WTC11 (cell line): ENCODE measurements at regions not wholly inside any gene's neighbourhood (a gene's known extent, or its start where the extent isn't known, plus 50 kb on each side); places are given as distances from the start of the nearest gene placed in this dataset.

ENCODE experiments used
- ATAC-seq: fragments of 200-7000 bp; cut with Tn5 transposase; 2 replicates; pipeline ENCODE4 v1.10.0; 2021; ENCODE audit warnings: mild to moderate bottlenecking, moderate library complexity
- CTCF ChIA-PET: fragments of 300-600 bp; sonication (Branson Sonifier 250); formaldehyde crosslinking; loops from one replicate; lab custom pipeline; 2021; ENCODE audit warnings: antibody characterized with exemption; lab: Charles Lee
- POLR2A ChIA-PET: fragments of 350-600 bp; sonication (Branson Sonifier 250); formaldehyde crosslinking; loops from one replicate; lab custom pipeline; 2021; ENCODE audit warnings: antibody characterized with exemption; lab: Charles Lee
- DNase-seq: peaks from one replicate; pipeline ENCODE4 v3.0.0; 2021; ENCODE audit warnings: low spot score
- H3K27ac Mint-ChIP-seq: 2 replicates; pipeline ENCODE4 v1.8.0; 2021; ENCODE audit warnings: mixed read lengths
- H3K27me3 Mint-ChIP-seq: 2 replicates; pipeline ENCODE4 v1.8.0; 2021; ENCODE audit warnings: low read depth, mild to moderate bottlenecking, moderate library complexity, mixed read lengths
- H3K36me3 Mint-ChIP-seq: 2 replicates; pipeline ENCODE4 v1.8.0; 2021; ENCODE audit warnings: mixed read lengths
- H3K4me1 Mint-ChIP-seq: 2 replicates; pipeline ENCODE4 v1.8.0; 2022; ENCODE audit warnings: mixed read lengths
- H3K4me3 Mint-ChIP-seq: 2 replicates; pipeline ENCODE4 v1.8.0; 2021; ENCODE audit warnings: mild to moderate bottlenecking, moderate library complexity, mixed read lengths
- H3K9me3 Mint-ChIP-seq: 2 replicates; pipeline ENCODE4 v1.8.0; 2021; ENCODE audit warnings: mixed read lengths
- ATF3 ChIP-seq: sonication (generic); formaldehyde crosslinking; conservative IDR thresholded peaks from 2 replicates; pipeline ENCODE4 v1.8.1; 2022; ENCODE audit warnings: mild to moderate bottlenecking, missing genetic modification reagents
- ATF6 ChIP-seq: sonication (generic); formaldehyde crosslinking; IDR thresholded peaks from 2 replicates; pipeline ENCODE4 v1.8.1; 2023; ENCODE audit warnings: mild to moderate bottlenecking, missing genetic modification reagents
- CDX4 ChIP-seq: fragments of 250-450 bp; sonication (Bioruptor Pico); IDR thresholded peaks from 2 replicates; pipeline ENCODE4 v1.9.0; 2021; ENCODE audit warnings: moderate library complexity, mild to moderate bottlenecking, inconsistent platforms, borderline replicate concordance
- CREM ChIP-seq: sonication (generic); formaldehyde crosslinking; IDR thresholded peaks from 2 replicates; pipeline ENCODE4 v1.8.1; 2022; ENCODE audit warnings: mild to moderate bottlenecking, missing genetic modification reagents, moderate library complexity
- E2F4 ChIP-seq: sonication (generic); formaldehyde crosslinking; IDR thresholded peaks from 2 replicates; pipeline ENCODE4 v1.8.1; 2022; ENCODE audit warnings: low read depth, mild to moderate bottlenecking, moderate library complexity, missing genetic modification reagents, borderline replicate concordance
- E2F5 ChIP-seq: sonication (generic); formaldehyde crosslinking; IDR thresholded peaks from 2 replicates; pipeline ENCODE4 v1.8.1; 2022; ENCODE audit warnings: mild to moderate bottlenecking, moderate library complexity, missing genetic modification reagents
- FOXP4 ChIP-seq: sonication (generic); formaldehyde crosslinking; IDR thresholded peaks from 2 replicates; pipeline ENCODE4 v1.8.0; 2022; ENCODE audit warnings: mild to moderate bottlenecking, missing genetic modification reagents
- GABPB1 ChIP-seq: sonication (generic); formaldehyde crosslinking; IDR thresholded peaks from 2 replicates; pipeline ENCODE4 v1.8.1; 2023; ENCODE audit warnings: mild to moderate bottlenecking, missing genetic modification reagents
- IRF1 ChIP-seq: sonication (generic); formaldehyde crosslinking; IDR thresholded peaks from 2 replicates; pipeline ENCODE4 v1.8.0; 2023; ENCODE audit warnings: missing genetic modification reagents
- KAT7 ChIP-seq: sonication (generic); formaldehyde crosslinking; IDR thresholded peaks from 2 replicates; pipeline ENCODE4 v1.8.1; 2023; ENCODE audit warnings: missing genetic modification reagents, mild to moderate bottlenecking, borderline replicate concordance
- NR3C1 ChIP-seq: sonication (generic); formaldehyde crosslinking; conservative IDR thresholded peaks from 2 replicates; pipeline ENCODE4 v1.8.1; 2023; ENCODE audit warnings: low read depth, mild to moderate bottlenecking, missing genetic modification reagents
- PRDM15 ChIP-seq: sonication (generic); formaldehyde crosslinking; IDR thresholded peaks from 2 replicates; pipeline ENCODE4 v1.8.0; 2022; ENCODE audit warnings: missing genetic modification reagents
- SOX15 ChIP-seq: fragments of 250-450 bp; sonication (Bioruptor Pico); IDR thresholded peaks from 2 replicates; pipeline ENCODE4 v1.9.0; 2021; ENCODE audit warnings: mild to moderate bottlenecking
- STAT6 ChIP-seq: sonication (generic); formaldehyde crosslinking; conservative IDR thresholded peaks from 2 replicates; pipeline ENCODE4 v1.8.1; 2023; ENCODE audit warnings: mild to moderate bottlenecking, low read depth, missing genetic modification reagents, moderate library complexity
- ZBTB43 ChIP-seq: sonication (generic); formaldehyde crosslinking; IDR thresholded peaks from 2 replicates; pipeline ENCODE4 v1.8.1; 2023; ENCODE audit warnings: mild to moderate bottlenecking, missing genetic modification reagents
- ZNF121 ChIP-seq: sonication (generic); formaldehyde crosslinking; IDR thresholded peaks from 2 replicates; pipeline ENCODE4 v1.8.0; 2023; ENCODE audit warnings: missing genetic modification reagents
- ZNF396 ChIP-seq: fragments of 250-450 bp; sonication (Bioruptor Pico); IDR thresholded peaks from 2 replicates; pipeline ENCODE4 v1.8.0; 2021; ENCODE audit warnings: mild to moderate bottlenecking, moderate library complexity, borderline replicate concordance
- ZNF423 ChIP-seq: fragments of 250-450 bp; sonication (Bioruptor Pico); IDR thresholded peaks from 2 replicates; pipeline ENCODE4 v2.1.2; 2022; ENCODE audit warnings: mild to moderate bottlenecking, moderate library complexity
- ZNF425 ChIP-seq: fragments of 250-450 bp; sonication (Bioruptor Pico); conservative IDR thresholded peaks from 2 replicates; pipeline ENCODE4 v1.9.0; 2021; ENCODE audit warnings: mild to moderate bottlenecking

GRCh38 chr10:21456160-21456559 is 69.3 kb downstream of the SKIDA1 start:
- Mint-ChIP-seq H3K36me3 (no peaks in the 10 kb centered on the region), H3K9me3 (no peaks in the 10 kb centered on the region), H3K4me3 (no peak overlapping the region), H3K4me1 (0 out of 2 replicates have a peak, but pooled peaks cover 3% of the 10 kb centered on the region), H3K27ac (no peak overlapping the region), H3K27me3 (no peaks in the 10 kb centered on the region)
- POLR2A ChIA-PET, result no interaction called here
- CTCF ChIA-PET, result no interaction called here
- ATAC-seq (no peak), DNase-seq (no peak)
- no peak for TF ChIP-seq KAT7
- TF ChIP-seq E2F5 (CRISPR knock-in tag), result no peak
- TF ChIP-seq ZNF423, result no peak
- TF ChIP-seq STAT6 (CRISPR knock-in tag), result no peak
- TF ChIP-seq IRF1 (CRISPR knock-in tag), result no peak
- TF ChIP-seq NR3C1 (CRISPR knock-in tag), result no peak
- no peak for TF ChIP-seq ATF3 (CRISPR knock-in tag)
- TF ChIP-seq ZBTB43 (CRISPR knock-in tag), result no peak
- TF ChIP-seq PRDM15 (CRISPR knock-in tag), result no peak
- TF ChIP-seq FOXP4 (CRISPR knock-in tag), result no peak
- no peak for TF ChIP-seq ZNF121
- TF ChIP-seq ZNF396 (CRISPR knock-in tag), result no peak
- no peak for TF ChIP-seq ATF6 (CRISPR knock-in tag)
- no peak for TF ChIP-seq SOX15 (CRISPR knock-in tag)
- no peak for TF ChIP-seq ZNF425 (CRISPR knock-in tag)
- no peak for TF ChIP-seq E2F4
- no peak for TF ChIP-seq GABPB1 (CRISPR knock-in tag)
- no peak for TF ChIP-seq CREM (CRISPR knock-in tag)
- no peak for TF ChIP-seq CDX4
